ENCODE measurements at regions not wholly inside any gene's neighbourhood (a gene's known extent, or its start where the extent isn't known, plus 50 kb on each side); places are given as distances from the start of the nearest gene placed in this dataset.
A peak's percentile ranks its signal among the peaks of the same experiment; 100 is the strongest.

- Mint-ChIP-seq H3K9me3 (peaks cover 0 to 2% (median 0%) of the 10 kb centered on the region in 7 donors), H3K27me3 (no peaks in the 10 kb centered on the region), H3K4me1 (peaks cover 24 to 43% (median 26%) of the 10 kb centered on the region in 4 donors), H3K4me3 (no peak overlapping the region), H3K27ac (peak overlapping the region; percentile 0 to 67 (median 17)), H3K36me3 (no peaks in the 10 kb centered on the region)
- Histone ChIP-seq H3K9me3 (ENCODE audit: control insufficient read depth in 2 of 2, low read length in 2 of 2) (no peaks in the 10 kb centered on the region), H3K27ac (ENCODE audit: insufficient read depth, low read length, poor library complexity, severe bottlenecking) (no peak overlapping the region), H3K27me3 (ENCODE audit: control insufficient read depth, insufficient read depth, low read length) (no peaks in the 10 kb centered on the region), H3K4me1 (ENCODE audit: control insufficient read depth, insufficient read depth, low read length, poor library complexity, severe bottlenecking) (no peaks in the 10 kb centered on the region), H3K36me3 (ENCODE audit: control insufficient read depth, insufficient read depth, low read length) (no peaks in the 10 kb centered on the region), H3K4me3 (ENCODE audit: low read depth, low read length) (no peak overlapping the region)
- peak in 1 of 2 donors; percentile 39 for ATAC-seq (ENCODE audit: low read depth in 2 of 2)
- peak in 1 of 3 donors; percentile 35 for DNase-seq
Observed at GRCh38 chr10:8213735-8214134, 159.2 kb downstream of the GATA3 start.

- Histone ChIP-seq H3K36me3 (ENCODE audit: control insufficient read depth, insufficient read depth, low read length) (no peaks in the 10 kb centered on the region), H3K4me1 (ENCODE audit: control insufficient read depth, insufficient read depth, low read length, poor library complexity, severe bottlenecking) (no peaks in the 10 kb centered on the region), H3K4me3 (ENCODE audit: low read depth, low read length) (no peak overlapping the region), H3K27me3 (ENCODE audit: control insufficient read depth, insufficient read depth, low read length) (no peaks in the 10 kb centered on the region), H3K9me3 (ENCODE audit: control insufficient read depth in 2 of 2, low read length in 2 of 2) (no peaks in the 10 kb centered on the region), H3K27ac (ENCODE audit: insufficient read depth, low read length, poor library complexity, severe bottlenecking) (no peak overlapping the region)
- no peak for DNase-seq
- H3K9me3 Mint-ChIP-seq: peaks cover 0 to 2% (median 0%) of the 10 kb centered on the region in 7 donors
- no peak overlapping the region for H3K4me3 Mint-ChIP-seq
- no peak for ATAC-seq (ENCODE audit: low read depth in 2 of 2)
- H3K27ac Mint-ChIP-seq: peak overlapping the region in 1 of 3 donors; percentile 8
- H3K36me3 Mint-ChIP-seq: no peaks in the 10 kb centered on the region
- H3K4me1 Mint-ChIP-seq: peaks cover 24 to 43% (median 26%) of the 10 kb centered on the region in 4 donors
- no peaks in the 10 kb centered on the region for H3K27me3 Mint-ChIP-seq
Observed at GRCh38 chr10:8214587-8214986, 160.1 kb downstream of the GATA3 start.

GRCh38 chr10:8216893-8217292 is 162.4 kb downstream of the GATA3 start:
- H3K27me3 ChIP-seq (ENCODE audit: control insufficient read depth, insufficient read depth, low read length): no peaks in the 10 kb centered on the region
- no peak overlapping the region for H3K27ac ChIP-seq (ENCODE audit: insufficient read depth, low read length, poor library complexity, severe bottlenecking)
- no peaks in the 10 kb centered on the region for H3K4me1 ChIP-seq (ENCODE audit: control insufficient read depth, insufficient read depth, low read length, poor library complexity, severe bottlenecking)
- no peaks in the 10 kb centered on the region for H3K9me3 ChIP-seq (ENCODE audit: control insufficient read depth in 2 of 2, low read length in 2 of 2)
- Mint-ChIP-seq H3K36me3 (no peaks in the 10 kb centered on the region), H3K4me1 (peaks cover 21 to 43% (median 26%) of the 10 kb centered on the region in 4 donors), H3K4me3 (no peak overlapping the region), H3K27me3 (no peaks in the 10 kb centered on the region), H3K9me3 (peaks cover 0 to 2% (median 0%) of the 10 kb centered on the region in 7 donors), H3K27ac (peak overlapping the region in 1 of 3 donors; percentile 20)
- ATAC-seq (ENCODE audit: low read depth in 2 of 2): no peak
- peak in 1 of 3 donors; percentile 75 for DNase-seq
- no peaks in the 10 kb centered on the region for H3K36me3 ChIP-seq (ENCODE audit: control insufficient read depth, insufficient read depth, low read length)
- H3K4me3 ChIP-seq (ENCODE audit: low read depth, low read length): no peak overlapping the region

DNA sequence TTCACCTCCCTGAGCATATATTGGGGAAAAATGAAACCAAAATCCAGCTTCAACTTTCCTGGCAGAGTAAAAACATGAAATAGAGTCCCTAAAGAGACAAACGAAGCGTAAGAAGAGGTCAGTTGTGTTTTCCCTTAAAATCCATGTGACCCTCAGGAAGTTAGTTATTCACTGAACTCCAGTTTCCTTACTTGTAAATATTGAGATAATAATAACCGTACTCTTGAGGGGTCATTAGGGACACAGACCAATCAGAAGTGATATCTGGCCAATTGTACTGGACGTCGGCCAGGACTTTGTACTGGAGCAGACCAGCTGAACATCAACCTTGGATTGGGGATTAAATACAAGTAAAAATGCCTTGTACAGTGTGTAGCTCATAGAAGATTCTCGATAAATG is 167.0 kb downstream of the GATA3 start:
- H3K27me3 Mint-ChIP-seq: no peaks in the 10 kb centered on the region
- no peak overlapping the region for H3K4me3 Mint-ChIP-seq
- ATAC-seq (ENCODE audit: low read depth in 2 of 2) (no peak), DNase-seq (no peak)
- Histone ChIP-seq H3K4me3 (ENCODE audit: low read depth, low read length) (no peak overlapping the region), H3K27me3 (ENCODE audit: control insufficient read depth, insufficient read depth, low read length) (no peaks in the 10 kb centered on the region), H3K9me3 (ENCODE audit: control insufficient read depth in 2 of 2, low read length in 2 of 2) (no peaks in the 10 kb centered on the region), H3K4me1 (ENCODE audit: control insufficient read depth, insufficient read depth, low read length, poor library complexity, severe bottlenecking) (no peaks in the 10 kb centered on the region), H3K27ac (ENCODE audit: insufficient read depth, low read length, poor library complexity, severe bottlenecking) (no peak overlapping the region), H3K36me3 (ENCODE audit: control insufficient read depth, insufficient read depth, low read length) (no peaks in the 10 kb centered on the region)
- H3K4me1 Mint-ChIP-seq: peaks cover 8 to 19% (median 11%) of the 10 kb centered on the region in 4 donors
- H3K27ac Mint-ChIP-seq: no peak overlapping the region
- H3K36me3 Mint-ChIP-seq: peaks cover 3% of the 10 kb centered on the region
- peaks cover 0 to 2% (median 0%) of the 10 kb centered on the region in 7 donors for H3K9me3 Mint-ChIP-seq

GRCh38 chr10:8224591-8224990 is 170.1 kb downstream of the GATA3 start:
- Histone ChIP-seq H3K4me3 (ENCODE audit: low read depth, low read length) (no peak overlapping the region), H3K36me3 (ENCODE audit: control insufficient read depth, insufficient read depth, low read length) (no peaks in the 10 kb centered on the region), H3K4me1 (ENCODE audit: control insufficient read depth, insufficient read depth, low read length, poor library complexity, severe bottlenecking) (peaks cover 7% of the 10 kb centered on the region), H3K27me3 (ENCODE audit: control insufficient read depth, insufficient read depth, low read length) (no peaks in the 10 kb centered on the region), H3K9me3 (ENCODE audit: control insufficient read depth in 2 of 2, low read length in 2 of 2) (no peaks in the 10 kb centered on the region), H3K27ac (ENCODE audit: insufficient read depth, low read length, poor library complexity, severe bottlenecking) (no peak overlapping the region)
- no peaks in the 10 kb centered on the region for H3K27me3 Mint-ChIP-seq
- DNase-seq (no peak), ATAC-seq (ENCODE audit: low read depth in 2 of 2) (no peak)
- H3K36me3 Mint-ChIP-seq: peaks cover 3% of the 10 kb centered on the region
- H3K4me1 Mint-ChIP-seq: peaks cover 6 to 14% (median 11%) of the 10 kb centered on the region in 4 donors
- H3K27ac Mint-ChIP-seq: no peak overlapping the region
- H3K4me3 Mint-ChIP-seq: no peak overlapping the region
- peaks cover 0 to 2% (median 0%) of the 10 kb centered on the region in 7 donors for H3K9me3 Mint-ChIP-seq

DNA sequence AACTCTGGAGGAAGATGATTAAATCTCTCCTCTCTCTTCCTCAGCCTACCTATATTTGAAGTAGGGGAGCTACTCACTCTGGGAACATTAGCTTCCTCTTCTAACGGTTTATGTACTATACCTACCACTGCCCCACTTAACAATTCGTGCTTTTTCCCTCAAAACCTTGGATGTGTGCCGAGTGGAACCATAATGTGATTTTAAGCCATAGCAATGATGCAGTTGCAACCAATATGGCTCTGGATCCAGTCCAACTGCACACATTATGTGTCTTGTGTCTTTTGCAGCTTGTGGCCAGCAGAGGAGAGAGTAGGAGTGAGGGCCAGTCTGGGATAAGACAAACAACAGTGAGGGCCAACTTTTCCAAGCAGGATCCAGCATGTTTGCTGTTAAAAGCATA is 170.7 kb downstream of the GATA3 start:
- no peaks in the 10 kb centered on the region for H3K27me3 Mint-ChIP-seq

GRCh38 chr10:8227246-8227645 is 172.8 kb downstream of the GATA3 start:
- Histone ChIP-seq H3K4me1 (ENCODE audit: control insufficient read depth, insufficient read depth, low read length, poor library complexity, severe bottlenecking) (peaks cover 14% of the 10 kb centered on the region), H3K36me3 (ENCODE audit: control insufficient read depth, insufficient read depth, low read length) (no peaks in the 10 kb centered on the region), H3K27ac (ENCODE audit: insufficient read depth, low read length, poor library complexity, severe bottlenecking) (no peak overlapping the region), H3K27me3 (ENCODE audit: control insufficient read depth, insufficient read depth, low read length) (no peaks in the 10 kb centered on the region), H3K4me3 (ENCODE audit: low read depth, low read length) (no peak overlapping the region), H3K9me3 (ENCODE audit: control insufficient read depth in 2 of 2, low read length in 2 of 2) (no peaks in the 10 kb centered on the region)
- ATAC-seq (ENCODE audit: low read depth in 2 of 2): no peak
- Mint-ChIP-seq H3K4me1 (peaks cover 6 to 27% (median 19%) of the 10 kb centered on the region in 4 donors), H3K9me3 (peaks cover 0 to 2% (median 0%) of the 10 kb centered on the region in 7 donors), H3K27ac (no peak overlapping the region), H3K27me3 (no peaks in the 10 kb centered on the region), H3K36me3 (peaks cover 3% of the 10 kb centered on the region), H3K4me3 (no peak overlapping the region)
- DNase-seq: no peak

More for the DNA sequence above, 170.7 kb downstream of the GATA3 start:
- peaks cover 7% of the 10 kb centered on the region for H3K4me1 ChIP-seq (ENCODE audit: control insufficient read depth, insufficient read depth, low read length, poor library complexity, severe bottlenecking)
- no peak for DNase-seq
- Mint-ChIP-seq H3K4me1 (peaks cover 6 to 17% (median 12%) of the 10 kb centered on the region in 4 donors), H3K27ac (peak overlapping the region in 1 of 3 donors; percentile 27), H3K36me3 (peaks cover 3% of the 10 kb centered on the region), H3K4me3 (no peak overlapping the region), H3K9me3 (peaks cover 0 to 2% (median 0%) of the 10 kb centered on the region in 7 donors)
- H3K27ac ChIP-seq (ENCODE audit: insufficient read depth, low read length, poor library complexity, severe bottlenecking): no peak overlapping the region
- H3K9me3 ChIP-seq (ENCODE audit: control insufficient read depth in 2 of 2, low read length in 2 of 2): no peaks in the 10 kb centered on the region
- no peak overlapping the region for H3K4me3 ChIP-seq (ENCODE audit: low read depth, low read length)
- no peaks in the 10 kb centered on the region for H3K36me3 ChIP-seq (ENCODE audit: control insufficient read depth, insufficient read depth, low read length)
- H3K27me3 ChIP-seq (ENCODE audit: control insufficient read depth, insufficient read depth, low read length): no peaks in the 10 kb centered on the region
- no peak for ATAC-seq (ENCODE audit: low read depth in 2 of 2)

GRCh38 chr10:8229153-8229552 is 174.7 kb downstream of the GATA3 start:
- no peaks in the 10 kb centered on the region for H3K27me3 ChIP-seq (ENCODE audit: control insufficient read depth, insufficient read depth, low read length)
- peak overlapping the region; percentile 33 for H3K4me3 ChIP-seq (ENCODE audit: low read depth, low read length)
- H3K4me3 Mint-ChIP-seq: no peak overlapping the region
- peaks cover 3% of the 10 kb centered on the region for H3K36me3 Mint-ChIP-seq
- H3K36me3 ChIP-seq (ENCODE audit: control insufficient read depth, insufficient read depth, low read length): no peaks in the 10 kb centered on the region
- peaks cover 0 to 2% (median 0%) of the 10 kb centered on the region in 7 donors for H3K9me3 Mint-ChIP-seq
- no peaks in the 10 kb centered on the region for H3K27me3 Mint-ChIP-seq
- peak overlapping the region; percentile 44 to 73 (median 61) for H3K27ac Mint-ChIP-seq
- ATAC-seq (ENCODE audit: low read depth in 2 of 2): peak in 1 of 2 donors; percentile 46
- no peaks in the 10 kb centered on the region for H3K9me3 ChIP-seq (ENCODE audit: control insufficient read depth in 2 of 2, low read length in 2 of 2)
- peaks cover 14% of the 10 kb centered on the region for H3K4me1 ChIP-seq (ENCODE audit: control insufficient read depth, insufficient read depth, low read length, poor library complexity, severe bottlenecking)
- DNase-seq: peak in 1 of 3 donors; percentile 76
- no peak overlapping the region for H3K27ac ChIP-seq (ENCODE audit: insufficient read depth, low read length, poor library complexity, severe bottlenecking)
- peaks cover 2 to 27% (median 20%) of the 10 kb centered on the region in 4 donors for H3K4me1 Mint-ChIP-seq
